Smooth muscle cell (in vitro differentiated cells): ENCODE measurements at regions not wholly inside any gene's neighbourhood (a gene's known extent, or its start where the extent isn't known, plus 50 kb on each side); places are given as distances from the start of the nearest gene placed in this dataset.
A peak's percentile ranks its signal among the peaks of the same experiment; 100 is the strongest.

ENCODE experiments used
- DNase-seq: peaks from one replicate; lab custom pipeline; 2025; ENCODE audit not compliant: unreplicated experiment; lab: John Stamatoyannopoulos, UW
- H2AFZ ChIP-seq: fragments of 200-600 bp; sonication (generic); 2 replicates; pipeline ENCODE4 v1.6.0; 2016; ENCODE audit warnings: antibody characterized with exemption, low read depth, mild to moderate bottlenecking
- H3F3A ChIP-seq: fragments of 200-600 bp; sonication (generic); 2 replicates; pipeline ENCODE4 v1.6.0; 2017; ENCODE audit warnings: antibody characterized with exemption, low read depth
- H3K27ac ChIP-seq: fragments of 200-600 bp; sonication (generic); 2 replicates; pipeline ENCODE4 v1.5.1; 2016; ENCODE audit warnings: low read depth, mild to moderate bottlenecking
- H3K27me3 ChIP-seq: fragments of 200-600 bp; sonication (generic); 2 replicates; pipeline ENCODE4 v1.6.1; 2016; ENCODE audit warnings: low read depth, mild to moderate bottlenecking
- H3K36me3 ChIP-seq: fragments of 200-600 bp; sonication (generic); 2 replicates; pipeline ENCODE4 v1.5.1; 2016; ENCODE audit warnings: low read depth
- H3K4me1 ChIP-seq: fragments of 200-600 bp; sonication (generic); 2 replicates; pipeline ENCODE4 v1.5.1; 2016; ENCODE audit warnings: low read depth
- H3K4me2 ChIP-seq: fragments of 200-600 bp; sonication (generic); 2 replicates; pipeline ENCODE4 v1.6.0; 2016; ENCODE audit warnings: mild to moderate bottlenecking
- H3K4me3 ChIP-seq: fragments of 200-600 bp; sonication (generic); 2 replicates; pipeline ENCODE4 v1.5.1; 2016; ENCODE audit warnings: mild to moderate bottlenecking
- H3K79me2 ChIP-seq: fragments of 200-600 bp; sonication (generic); 2 replicates; pipeline ENCODE4 v1.6.0; 2016; ENCODE audit warnings: low read depth, mild to moderate bottlenecking
- H3K9ac ChIP-seq: fragments of 200-600 bp; sonication (generic); 2 replicates; pipeline ENCODE4 v1.6.0; 2016; ENCODE audit warnings: low read depth
- H3K9me3 ChIP-seq: fragments of 200-600 bp; sonication (generic); replicated peaks from 2 replicates; pipeline ENCODE4 v1.5.1; 2016; ENCODE audit warnings: low read depth
- H4K20me1 ChIP-seq: fragments of 200-600 bp; sonication (generic); 2 replicates; pipeline ENCODE4 v1.6.0; 2016; ENCODE audit warnings: low read depth
- WGBS: methylation state at CpG from one replicate; pipeline ENCODE4 v1.1.7; 2016; ENCODE audit warnings: low lambda C conversion rate; 5-methylcytosine and 5-hydroxymethylcytosine counted together
- TF ChIP-seq, protein P1 (sequence below): fragments of 200-600 bp; sonication (generic); IDR thresholded peaks from 2 replicates; pipeline ENCODE4 v1.5.1; 2017; ENCODE audit warnings: borderline replicate concordance, mild to moderate bottlenecking, antibody characterized with exemption; ENCODE audit not compliant: insufficient read depth, poor library complexity, severe bottlenecking

DNA sequence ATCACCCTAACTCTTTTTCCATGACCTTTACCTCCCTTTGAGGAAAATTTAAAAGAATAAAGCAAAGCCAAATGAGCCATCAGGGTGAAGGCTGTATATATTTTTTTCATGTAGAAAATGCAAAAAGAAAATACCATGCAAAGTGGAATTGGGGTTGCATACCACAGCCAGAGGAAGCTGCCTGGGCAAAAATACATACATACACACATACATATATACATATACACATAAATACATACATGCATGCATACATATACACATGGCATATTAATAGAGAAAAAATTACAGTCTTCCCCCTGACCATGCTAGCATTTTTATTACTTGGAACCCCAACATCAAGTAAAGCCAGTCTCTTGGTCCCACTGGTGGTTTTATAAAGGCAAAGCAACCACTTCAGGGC is 63.7 kb upstream of the TMCO5A start:
- H2AFZ ChIP-seq: no peak overlapping the region
- TF ChIP-seq, protein P1, sequence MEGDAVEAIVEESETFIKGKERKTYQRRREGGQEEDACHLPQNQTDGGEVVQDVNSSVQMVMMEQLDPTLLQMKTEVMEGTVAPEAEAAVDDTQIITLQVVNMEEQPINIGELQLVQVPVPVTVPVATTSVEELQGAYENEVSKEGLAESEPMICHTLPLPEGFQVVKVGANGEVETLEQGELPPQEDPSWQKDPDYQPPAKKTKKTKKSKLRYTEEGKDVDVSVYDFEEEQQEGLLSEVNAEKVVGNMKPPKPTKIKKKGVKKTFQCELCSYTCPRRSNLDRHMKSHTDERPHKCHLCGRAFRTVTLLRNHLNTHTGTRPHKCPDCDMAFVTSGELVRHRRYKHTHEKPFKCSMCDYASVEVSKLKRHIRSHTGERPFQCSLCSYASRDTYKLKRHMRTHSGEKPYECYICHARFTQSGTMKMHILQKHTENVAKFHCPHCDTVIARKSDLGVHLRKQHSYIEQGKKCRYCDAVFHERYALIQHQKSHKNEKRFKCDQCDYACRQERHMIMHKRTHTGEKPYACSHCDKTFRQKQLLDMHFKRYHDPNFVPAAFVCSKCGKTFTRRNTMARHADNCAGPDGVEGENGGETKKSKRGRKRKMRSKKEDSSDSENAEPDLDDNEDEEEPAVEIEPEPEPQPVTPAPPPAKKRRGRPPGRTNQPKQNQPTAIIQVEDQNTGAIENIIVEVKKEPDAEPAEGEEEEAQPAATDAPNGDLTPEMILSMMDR: no peak
- H3K4me2 ChIP-seq: no peak overlapping the region
- no peaks in the 10 kb centered on the region for H3K79me2 ChIP-seq
- H3K27ac ChIP-seq: no peak overlapping the region
- peaks cover 10% of the 10 kb centered on the region for H3K27me3 ChIP-seq
- no peak overlapping the region for H3K9ac ChIP-seq
- no peak overlapping the region for H3K4me3 ChIP-seq
- no peaks in the 10 kb centered on the region for H3K9me3 ChIP-seq
- no peaks in the 10 kb centered on the region for H3F3A ChIP-seq
- no peaks in the 10 kb centered on the region for H3K36me3 ChIP-seq
- DNase-seq: no peak
- H4K20me1 ChIP-seq: no peaks in the 10 kb centered on the region
- no peaks in the 10 kb centered on the region for H3K4me1 ChIP-seq

DNA sequence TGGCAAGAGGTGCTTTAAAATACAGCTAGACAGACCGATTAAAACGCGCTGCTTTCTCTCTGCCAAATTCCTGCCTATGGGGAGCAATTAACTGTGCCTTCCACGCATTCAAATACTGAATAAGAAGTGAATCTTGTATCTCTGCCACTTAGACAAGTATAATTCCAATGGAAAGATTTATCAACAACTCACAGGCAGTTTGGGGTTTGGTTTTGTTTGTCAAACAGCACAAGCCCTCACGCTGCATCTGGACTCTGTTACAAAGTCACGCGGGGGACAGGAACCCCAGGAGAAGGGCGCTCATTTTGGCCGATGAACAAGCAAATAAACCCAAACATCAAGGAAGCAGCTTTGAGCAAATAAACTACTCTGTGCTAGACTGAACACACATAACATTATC is 61.8 kb upstream of the TMCO5A start:
- Histone ChIP-seq H2AFZ (no peak overlapping the region), H3K4me2 (no peak overlapping the region)

DNA sequence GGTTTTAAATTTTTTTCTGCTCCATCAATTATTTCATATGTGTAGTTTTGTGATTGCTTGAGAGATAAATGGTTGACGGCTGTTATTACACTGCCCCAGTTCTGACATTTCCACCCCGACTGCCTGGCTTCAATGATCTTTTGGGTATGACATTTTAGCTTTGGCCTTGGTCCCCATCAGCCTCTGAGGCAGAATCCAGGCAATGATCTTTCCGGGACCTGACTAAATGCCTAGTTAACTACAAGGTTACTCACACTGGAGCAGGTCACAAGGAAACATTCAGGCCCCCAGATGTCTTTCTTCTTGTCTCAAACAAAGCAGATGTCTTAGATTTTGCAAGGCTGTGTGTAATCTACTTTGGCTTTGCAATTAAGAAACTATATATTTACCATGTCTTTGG is 61.1 kb upstream of the TMCO5A start:
- WGBS: 90% methylated on average over 3 of the region's 3 CpGs

More for the DNA sequence above, 61.8 kb upstream of the TMCO5A start:
- H3K9me3 ChIP-seq: no peaks in the 10 kb centered on the region
- no peaks in the 10 kb centered on the region for H3K4me1 ChIP-seq
- H3F3A ChIP-seq: no peaks in the 10 kb centered on the region
- no peaks in the 10 kb centered on the region for H3K36me3 ChIP-seq
- no peak overlapping the region for H3K27ac ChIP-seq
- H3K4me3 ChIP-seq: no peak overlapping the region
- H3K9ac ChIP-seq: no peak overlapping the region
- WGBS: 87% methylated on average over 9 of the region's 9 CpGs
- DNase-seq: no peak
- H4K20me1 ChIP-seq: no peaks in the 10 kb centered on the region
- H3K27me3 ChIP-seq: peaks cover 6% of the 10 kb centered on the region
- H3K79me2 ChIP-seq: no peaks in the 10 kb centered on the region
- TF ChIP-seq, protein P1: no peak

DNA sequence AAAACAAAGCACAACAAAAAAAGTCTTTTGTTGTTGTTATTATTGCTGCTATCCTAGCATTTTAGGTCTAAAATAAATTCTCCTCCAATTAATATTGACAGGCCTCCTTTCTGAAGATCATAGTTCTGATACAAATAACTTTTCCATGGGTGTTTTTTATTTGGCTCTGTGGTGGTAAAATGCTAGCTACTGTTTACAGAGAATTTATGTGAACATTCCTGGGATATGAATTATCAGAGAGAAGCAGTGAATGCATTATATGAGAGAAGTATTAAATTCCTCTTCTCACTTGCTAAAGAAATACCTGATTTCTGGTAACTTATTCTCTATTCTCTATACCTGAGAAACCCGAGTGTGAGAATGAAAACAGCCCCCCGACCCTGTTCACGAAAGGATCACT is 57.5 kb upstream of the TMCO5A start:
- Histone ChIP-seq H3K79me2 (no peaks in the 10 kb centered on the region), H3F3A (peaks cover 3% of the 10 kb centered on the region), H3K4me1 (peaks cover 16% of the 10 kb centered on the region), H2AFZ (no peak overlapping the region), H3K9me3 (no peaks in the 10 kb centered on the region), H4K20me1 (no peaks in the 10 kb centered on the region), H3K36me3 (no peaks in the 10 kb centered on the region), H3K27ac (peak overlapping the region; percentile 65), H3K9ac (no peak overlapping the region), H3K27me3 (no peaks in the 10 kb centered on the region), H3K4me2 (peak overlapping the region; percentile 72), H3K4me3 (no peak overlapping the region)
- no peak for DNase-seq
- TF ChIP-seq, protein P1: no peak
- WGBS: 82% methylated on average over 3 of the region's 3 CpGs

More for the DNA sequence above, 61.1 kb upstream of the TMCO5A start:
- Histone ChIP-seq H2AFZ (no peak overlapping the region), H3K4me2 (no peak overlapping the region), H3K4me1 (peaks cover 3% of the 10 kb centered on the region), H3K27ac (no peak overlapping the region), H3K36me3 (no peaks in the 10 kb centered on the region), H3K27me3 (peaks cover 6% of the 10 kb centered on the region), H3K9ac (no peak overlapping the region), H4K20me1 (no peaks in the 10 kb centered on the region), H3F3A (peaks cover 3% of the 10 kb centered on the region), H3K79me2 (no peaks in the 10 kb centered on the region), H3K4me3 (no peak overlapping the region), H3K9me3 (no peaks in the 10 kb centered on the region)
- TF ChIP-seq, protein P1: no peak
- no peak for DNase-seq
